PC-3 (cell line): ENCODE measurements at regions not wholly inside any gene's neighbourhood (a gene's known extent, or its start where the extent isn't known, plus 50 kb on each side); places are given as distances from the start of the nearest gene placed in this dataset.

ENCODE experiments used
- EZH2 ChIP-seq: fragments of 300-600 bp; sonication (generic); IDR thresholded peaks from one replicate; pipeline ENCODE4 v1.6.1; 2017; ENCODE audit warnings: antibody characterized with exemption, mild to moderate bottlenecking, low read length; ENCODE audit not compliant: unreplicated experiment
- EZH2phosphoT487 ChIP-seq: fragments of 300-600 bp; sonication (generic); IDR thresholded peaks from 2 replicates; pipeline ENCODE4 v1.6.1; 2018; ENCODE audit warnings: mild to moderate bottlenecking, antibody characterized with exemption, low read length, borderline replicate concordance

DNA sequence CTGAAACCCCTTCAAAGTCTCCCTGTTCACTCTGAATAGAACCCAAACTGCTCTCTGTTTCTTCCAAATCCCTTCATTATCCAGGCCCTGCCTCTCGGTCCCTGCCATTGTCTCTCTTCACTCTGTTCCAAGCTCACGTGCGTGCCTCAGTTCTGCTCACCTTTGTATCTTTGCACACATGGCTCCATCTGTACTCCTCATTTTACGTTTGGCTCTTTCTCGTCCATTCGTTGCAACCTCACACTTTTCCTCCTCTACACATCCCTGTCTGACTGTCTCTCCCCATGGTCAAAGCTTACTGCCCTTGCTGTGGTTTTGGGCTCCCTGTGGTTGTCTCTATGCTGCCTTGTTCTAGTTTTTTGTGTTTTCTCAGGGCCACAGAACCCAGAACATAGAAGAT, 1054.5 kb downstream of the BCL11B start:
- no peak for TF ChIP-seq EZH2
- TF ChIP-seq EZH2phosphoT487: no peak
